NCI-H1930 (cell line): ENCODE measurements at regions not wholly inside any gene's neighbourhood (a gene's known extent, or its start where the extent isn't known, plus 50 kb on each side); places are given as distances from the start of the nearest gene placed in this dataset.
A peak's percentile ranks its signal among the peaks of the same experiment; 100 is the strongest.
"Not testable (repeated sequence)": the region's sequence is repeated elsewhere in the genome, so short reads cannot be mapped to it uniquely, and the experiment has no call there.

Experiments used
- DNase-seq, 2 experiments: peaks; one replicate each; lab custom pipeline; 2025; lab: John Stamatoyannopoulos, UW

DNA sequence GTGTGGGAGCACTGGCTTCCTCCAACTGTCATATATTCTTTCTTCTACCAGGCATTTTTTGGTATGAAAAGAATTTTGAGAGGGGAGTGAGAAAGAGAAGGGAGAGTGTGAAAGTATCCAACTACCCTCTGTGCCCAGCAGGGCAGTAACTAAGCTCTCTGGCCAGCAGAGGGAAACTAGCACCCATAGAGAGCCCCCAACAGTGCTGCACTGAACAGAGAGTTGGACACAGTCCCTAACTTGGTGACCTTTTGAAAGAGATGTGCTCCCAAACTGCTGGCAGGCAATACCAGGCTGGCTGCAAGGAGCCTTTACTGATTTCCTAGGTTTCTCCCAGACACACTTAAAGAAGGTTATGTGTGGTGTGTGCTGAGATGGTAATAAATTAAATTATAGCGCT lies 118.8 kb upstream of the PBX1 start:
- DNase-seq: peak in 1 of 2 experiments; percentile 2

- no peak for DNase-seq
These were observed 115.8 kb upstream of the PBX1 start for GRCh38 chr1:164443166-164443565.

GRCh38 chr1:164443836-164444235 lies 115.1 kb upstream of the PBX1 start:
- DNase-seq: no peak

GRCh38 chr1:164446020-164446419 lies 113.0 kb upstream of the PBX1 start:
- no peak for DNase-seq

- DNase-seq: no peak
These were observed 106.4 kb upstream of the PBX1 start for GRCh38 chr1:164452549-164452948.

DNA sequence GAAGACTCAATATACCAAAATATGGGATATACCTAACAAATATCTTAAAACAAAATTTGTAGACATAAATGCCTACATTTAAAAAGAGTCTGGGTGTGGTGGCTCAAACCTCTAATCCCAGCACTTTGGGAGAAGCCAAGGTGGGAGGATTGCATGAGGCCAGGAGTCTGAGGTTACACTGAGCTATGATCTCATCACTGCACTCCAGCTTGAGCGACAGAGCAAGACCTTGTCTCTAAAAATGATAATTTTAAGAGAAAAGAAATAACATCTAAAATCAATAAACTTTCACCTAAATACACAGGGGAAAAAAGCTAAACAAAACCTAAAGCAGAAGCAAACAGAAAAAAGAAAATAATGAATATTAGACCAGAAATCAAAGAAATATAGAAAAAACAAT lies 102.7 kb upstream of the PBX1 start:
- no peak for DNase-seq

DNA sequence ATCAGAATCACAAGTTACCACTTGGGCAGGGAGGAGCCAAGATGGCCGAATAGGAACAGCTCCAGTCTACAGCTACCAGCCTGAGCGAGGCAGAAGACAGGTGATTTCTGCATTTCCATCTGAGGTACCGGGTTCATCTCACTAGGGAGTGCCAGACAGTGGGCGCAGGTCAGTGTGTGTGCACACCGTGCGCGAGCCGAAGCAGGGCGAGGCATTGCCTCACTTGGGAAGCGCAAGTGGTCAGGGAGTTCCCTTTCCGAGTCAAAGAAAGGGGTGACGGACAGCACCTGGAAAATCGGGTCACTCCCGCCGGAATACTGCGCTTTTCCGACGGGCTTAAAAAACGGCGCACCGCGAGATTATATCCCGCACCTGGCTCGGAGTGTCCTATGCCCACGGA lies 99.8 kb upstream of the PBX1 start:
- not testable (repeated sequence) for DNase-seq

- DNase-seq: no peak
These were observed 93.0 kb upstream of the PBX1 start for GRCh38 chr1:164466001-164466421.

- no peak for DNase-seq
These were observed 92.6 kb upstream of the PBX1 start for GRCh38 chr1:164466429-164466828.

DNA sequence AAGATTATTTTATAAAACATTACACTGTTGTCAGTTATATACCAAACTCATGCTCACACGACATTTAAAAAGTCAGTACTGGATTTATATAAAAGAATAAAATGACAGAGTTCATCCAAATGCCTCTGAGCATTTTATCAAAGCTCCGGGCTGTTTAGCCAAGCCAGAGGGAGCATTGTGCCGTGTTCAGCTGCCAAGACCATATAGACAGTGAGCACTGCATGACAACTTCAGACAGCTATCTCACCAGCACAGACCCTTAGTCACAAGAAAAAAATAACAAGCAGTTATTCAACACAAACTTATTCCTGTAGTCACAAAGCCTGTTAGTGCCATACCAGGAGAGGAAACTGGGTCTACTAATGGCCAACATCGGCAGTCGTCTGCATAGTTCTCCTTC lies 88.0 kb upstream of the PBX1 start:
- DNase-seq: no peak

DNA sequence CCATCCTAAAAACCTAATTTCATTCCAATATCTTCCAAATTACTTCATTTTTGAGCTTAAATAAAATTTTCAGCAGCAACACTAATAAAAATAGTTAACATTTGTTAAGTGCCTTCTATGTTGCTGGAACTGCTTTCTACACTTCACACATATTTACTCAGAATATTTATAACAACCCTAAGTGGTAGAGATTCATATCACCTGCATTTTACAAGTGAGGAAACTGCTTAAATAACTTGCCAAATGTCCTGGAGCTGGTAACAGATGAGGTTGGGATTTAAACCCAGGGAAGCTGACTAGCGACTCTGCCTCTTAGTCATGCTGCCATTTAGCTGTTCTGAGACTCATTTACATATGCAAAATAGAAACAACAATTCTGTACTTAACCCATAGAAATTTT lies 86.1 kb upstream of the PBX1 start:
- DNase-seq: no peak

DNA sequence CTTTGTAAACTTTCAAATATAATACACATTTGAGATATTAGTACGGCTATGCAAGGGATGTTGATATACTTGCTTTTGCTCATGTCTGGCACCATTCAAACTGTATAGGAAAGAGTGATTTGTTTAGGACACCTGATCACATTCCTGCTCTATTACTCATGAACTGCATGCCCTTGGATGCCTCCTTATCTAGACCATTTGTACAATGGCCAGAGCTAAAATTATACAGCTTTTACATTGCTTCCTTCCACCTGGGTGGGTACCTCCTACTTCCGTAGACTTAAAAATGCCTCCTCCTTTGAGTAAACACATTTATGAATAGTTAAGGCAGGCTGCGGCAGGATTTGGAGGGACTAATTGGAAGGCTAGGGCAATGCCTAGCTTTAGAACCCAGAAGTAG lies 85.4 kb upstream of the PBX1 start:
- no peak for DNase-seq

DNA sequence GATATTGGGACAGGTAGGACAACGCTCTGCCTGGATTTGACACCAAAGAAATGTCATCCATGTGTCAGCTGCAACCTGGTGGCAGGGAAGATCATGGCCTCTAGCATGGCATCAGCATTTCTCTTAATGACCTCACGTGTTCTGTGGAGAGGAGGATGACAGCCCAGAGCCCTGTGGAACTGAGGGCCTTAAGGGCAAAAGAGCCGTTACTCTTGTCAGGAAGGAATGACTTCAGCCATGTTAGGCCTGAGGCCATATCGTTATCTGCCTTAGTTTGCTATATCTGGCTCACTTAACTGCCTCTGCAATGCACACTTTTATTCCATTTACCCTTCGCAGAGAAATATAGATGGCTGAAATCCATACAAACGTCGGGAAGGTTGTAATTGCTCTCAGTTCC lies 83.2 kb upstream of the PBX1 start:
- DNase-seq: no peak

GRCh38 chr1:164477343-164477742 lies 81.6 kb upstream of the PBX1 start:
- DNase-seq: no peak

- DNase-seq: no peak
These were observed 79.7 kb upstream of the PBX1 start for GRCh38 chr1:164479242-164479641.

DNA sequence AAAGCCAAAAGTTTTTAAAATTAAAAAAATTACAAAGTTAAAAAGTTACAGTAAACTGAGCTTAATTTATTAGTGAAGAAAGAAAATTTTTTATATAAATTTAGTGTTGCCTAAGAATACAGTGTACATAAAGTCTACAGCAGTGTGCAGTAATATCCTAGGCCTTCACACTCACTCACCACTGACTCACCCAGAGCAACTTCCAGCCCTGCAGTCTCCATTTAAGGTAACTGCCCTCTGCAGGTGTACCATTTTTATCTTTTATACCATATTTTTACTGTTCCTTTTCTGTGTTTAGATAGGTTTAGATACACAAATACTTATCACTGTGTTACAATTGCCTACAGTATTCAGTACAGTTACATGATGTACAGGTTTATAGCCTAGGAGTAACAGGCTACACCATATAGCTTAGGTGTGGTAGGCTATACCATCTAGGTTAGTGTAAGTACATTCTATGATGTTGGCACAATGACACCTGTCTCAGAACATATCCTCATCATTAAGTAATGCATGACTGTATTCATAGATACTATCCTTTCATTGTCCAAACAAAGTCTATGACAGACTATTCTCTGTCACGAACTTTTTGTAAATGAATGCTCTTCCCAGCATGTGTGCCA lies 78.6 kb upstream of the PBX1 start:
- no peak for DNase-seq

DNA sequence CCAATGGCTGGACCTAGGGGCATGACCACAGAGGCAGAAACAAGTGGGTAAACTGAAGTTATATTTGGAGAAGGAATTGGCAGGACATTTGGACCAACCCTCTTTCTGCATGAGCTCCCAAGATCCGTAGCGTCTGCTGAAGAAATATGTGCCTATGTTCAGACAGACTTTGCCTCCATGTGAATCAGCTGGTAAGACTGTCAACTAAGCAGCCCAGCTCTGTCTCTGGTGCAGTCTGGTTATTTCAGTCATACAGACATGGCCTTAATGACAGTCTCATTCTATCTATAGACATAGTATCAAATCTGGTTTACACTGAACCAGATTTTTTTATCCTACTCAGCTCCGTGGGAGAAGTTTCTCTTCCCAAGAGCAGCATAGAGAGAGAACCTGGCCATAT lies 63.1 kb upstream of the PBX1 start:
- DNase-seq: no peak

DNA sequence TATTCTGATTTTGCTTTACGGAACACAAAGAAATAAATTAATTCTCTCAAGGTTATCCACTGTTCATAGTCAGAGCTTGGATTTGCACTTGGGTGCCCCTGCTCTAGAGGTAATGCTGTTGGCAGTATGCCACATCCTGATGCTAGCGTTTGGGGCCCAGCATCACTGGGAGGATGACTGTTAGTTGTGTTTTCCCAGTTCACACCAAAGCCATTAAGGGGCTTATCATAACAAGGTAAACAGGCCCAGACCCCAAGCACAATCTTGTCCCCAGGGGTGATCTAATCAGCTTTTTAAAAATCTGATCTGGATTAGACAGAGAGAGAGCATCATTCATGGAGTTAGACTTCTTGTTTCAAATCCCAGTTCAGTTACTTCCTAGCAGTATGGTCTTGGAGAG lies 60.2 kb upstream of the PBX1 start:
- no peak for DNase-seq

DNA sequence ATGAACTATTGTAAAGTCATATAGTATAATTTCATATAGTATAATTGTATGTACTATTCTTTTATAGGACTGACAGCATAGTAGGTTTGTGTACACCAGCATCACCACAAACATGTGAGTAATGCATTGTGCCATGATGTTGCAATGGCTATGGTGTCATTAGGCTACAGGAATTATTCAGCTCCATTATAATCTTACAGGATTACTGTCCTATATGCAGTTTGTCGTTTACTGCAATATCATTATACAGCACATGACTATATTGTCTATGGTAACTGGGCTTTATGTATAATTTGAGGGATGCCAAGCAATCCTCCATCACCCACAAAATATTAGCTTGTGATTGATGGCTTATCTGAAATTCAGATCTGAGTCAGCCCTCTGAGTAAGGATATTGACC lies 54.2 kb upstream of the PBX1 start:
- DNase-seq: no peak
